ENCODE measurements at regions not wholly inside any gene's neighbourhood (a gene's known extent, or its start where the extent isn't known, plus 50 kb on each side); places are given as distances from the start of the nearest gene placed in this dataset.

- no peaks in the 10 kb centered on the region for H3K27me3 ChIP-seq (replicated peaks in 1 of 4; ENCODE audit: control insufficient read depth in 3 of 4, extremely low read depth in 1 of 4, insufficient read depth in 3 of 4, low read length in 3 of 4)
- WGBS, 2 experiments (ENCODE audit: extremely low coverage in 1 of 2, insufficient coverage in 1 of 2, insufficient read length in 1 of 2, insufficient replicate concordance in 2 of 2, low coverage in 1 of 2, low lambda C conversion rate in 2 of 2, missing lambda C conversion rate in 1 of 2): 80% methylated on average over 6 of the region's 6 CpGs; no CpG with 5 or more reads in 1 of the 2 experiments
- no peak for FAIRE-seq
Measured at GRCh38 chr18:40018266-40018665, 1936.8 kb upstream of the PIK3C3 start.

More at GRCh38 chr18:40018266-40018665, 1936.8 kb upstream of the PIK3C3 start:
- ChIA-PET CTCF (ENCODE audit: partially characterized antibody) (interaction anchor here (0.9 to 1.1 kb wide), 3 partner anchors 12 to 52 kb away, joined by 3 to 4 read pairs (median 4); no protein-coding TSS in a partner anchor), POLR2A (ENCODE audit: partially characterized antibody) (interaction anchor here (0.6 kb wide), 1 partner anchor 435 kb away, joined by 3 read pairs; no protein-coding TSS in a partner anchor)
- Histone ChIP-seq H3K23ac (ENCODE audit: insufficient read length) (no peak overlapping the region), H3K9me3 (ENCODE audit: insufficient read depth in 2 of 2, low read depth in 1 of 2, low read length in 1 of 2) (no peaks in the 10 kb centered on the region), H2BK5ac (ENCODE audit: low read depth, low read length) (no peak overlapping the region), H2AFZ (ENCODE audit: low read length) (no peak overlapping the region), H3K79me2 (ENCODE audit: control insufficient read depth in 1 of 2, insufficient read depth in 2 of 2, low read length in 2 of 2) (no peaks in the 10 kb centered on the region), H2BK15ac (ENCODE audit: low read length) (no peak overlapping the region), H3K23me2 (ENCODE audit: low read depth, low read length) (no peaks in the 10 kb centered on the region), H3K4ac (replicated peaks; ENCODE audit: insufficient read length, low read depth, low read length) (no peak overlapping the region), H3K79me1 (ENCODE audit: low read depth, low read length) (no peaks in the 10 kb centered on the region), H2BK120ac (replicated peaks; ENCODE audit: low read depth, low read length) (no peak overlapping the region), H3K4me3 (ENCODE audit: extremely low read depth in 1 of 4, insufficient read depth in 2 of 4, low read depth in 3 of 4, low read length in 4 of 4) (no peak overlapping the region), H4K91ac (replicated peaks; ENCODE audit: insufficient read length, low read length) (no peak overlapping the region), H3K9ac (replicated peaks in 1 of 4; ENCODE audit: extremely low read depth in 1 of 4, low read depth in 3 of 4, low read length in 3 of 4) (no peak overlapping the region), H2BK12ac (ENCODE audit: low read depth, low read length) (no peak overlapping the region), H4K20me1 (replicated peaks in 1 of 2; ENCODE audit: control insufficient read depth in 1 of 2, insufficient read depth in 2 of 2, low read length in 2 of 2) (peaks cover 0 to 2% of the 10 kb centered on the region in 2 experiments), H3K56ac (replicated peaks; ENCODE audit: insufficient read length, low read depth, low read length) (no peak overlapping the region), H3K14ac (ENCODE audit: insufficient read length) (no peak overlapping the region), H4K5ac (ENCODE audit: insufficient read length, low read depth, low read length) (no peak overlapping the region), H3K4me1 (replicated peaks in 1 of 4; ENCODE audit: control insufficient read depth in 3 of 4, insufficient read depth in 4 of 4, low read length in 3 of 4) (peaks cover 0 to 12% (median 7%) of the 10 kb centered on the region in 4 experiments; a peak in 3 of 7 replicates), H3K18ac (ENCODE audit: extremely low read depth, low read length) (no peak overlapping the region), H3K4me2 (ENCODE audit: insufficient read depth in 1 of 2, low read depth in 2 of 2, low read length in 2 of 2) (no peak overlapping the region), H3K36me3 (ENCODE audit: control insufficient read depth in 2 of 4, insufficient read depth in 4 of 4, low read length in 3 of 4) (no peaks in the 10 kb centered on the region), H2BK20ac (ENCODE audit: low read length) (no peak overlapping the region), H2AK5ac (ENCODE audit: low read depth, low read length) (no peak overlapping the region), H4K8ac (ENCODE audit: extremely low read depth, insufficient read depth, low read length) (no peak overlapping the region), H3K27ac (ENCODE audit: low read depth, low read length) (no peak overlapping the region)
- no peak for TF ChIP-seq BRCA1 (IDR thresholded peaks at IDR 0.05; ENCODE audit: low read depth, low read length)
- TF ChIP-seq POLR2AphosphoS5 (IDR thresholded peaks at IDR 0.05; ENCODE audit: low read depth, low read length): no peak
- TF ChIP-seq, protein P1, sequence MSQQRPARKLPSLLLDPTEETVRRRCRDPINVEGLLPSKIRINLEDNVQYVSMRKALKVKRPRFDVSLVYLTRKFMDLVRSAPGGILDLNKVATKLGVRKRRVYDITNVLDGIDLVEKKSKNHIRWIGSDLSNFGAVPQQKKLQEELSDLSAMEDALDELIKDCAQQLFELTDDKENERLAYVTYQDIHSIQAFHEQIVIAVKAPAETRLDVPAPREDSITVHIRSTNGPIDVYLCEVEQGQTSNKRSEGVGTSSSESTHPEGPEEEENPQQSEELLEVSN (IDR thresholded peaks at IDR 0.05): no peak
- no peak for TF ChIP-seq CTBP2 (IDR thresholded peaks at IDR 0.05; ENCODE audit: borderline replicate concordance, insufficient read depth, insufficient read length, low read length)
- no peak for TF ChIP-seq SP1 (IDR thresholded peaks at IDR 0.05; ENCODE audit: low read depth, low read length)
- TF ChIP-seq GABPA (IDR thresholded peaks at IDR 0.05; ENCODE audit: borderline replicate concordance, insufficient read depth, low read length): no peak
- TF ChIP-seq RFX5 (IDR thresholded peaks at IDR 0.05; ENCODE audit: borderline replicate concordance, low read depth, low read length): no peak
- TF ChIP-seq, protein P2, sequence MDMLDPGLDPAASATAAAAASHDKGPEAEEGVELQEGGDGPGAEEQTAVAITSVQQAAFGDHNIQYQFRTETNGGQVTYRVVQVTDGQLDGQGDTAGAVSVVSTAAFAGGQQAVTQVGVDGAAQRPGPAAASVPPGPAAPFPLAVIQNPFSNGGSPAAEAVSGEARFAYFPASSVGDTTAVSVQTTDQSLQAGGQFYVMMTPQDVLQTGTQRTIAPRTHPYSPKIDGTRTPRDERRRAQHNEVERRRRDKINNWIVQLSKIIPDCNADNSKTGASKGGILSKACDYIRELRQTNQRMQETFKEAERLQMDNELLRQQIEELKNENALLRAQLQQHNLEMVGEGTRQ (IDR thresholded peaks at IDR 0.05; ENCODE audit: low read length): no peak
- no peak for TF ChIP-seq CEBPB (IDR thresholded peaks at IDR 0.05; ENCODE audit: low read depth, low read length)
- TF ChIP-seq NRF1 (IDR thresholded peaks at IDR 0.05; ENCODE audit: low read depth, low read length): no peak
- TF ChIP-seq MAX (IDR thresholded peaks at IDR 0.05): no peak
- TF ChIP-seq CHD1 (IDR thresholded peaks at IDR 0.05; ENCODE audit: low read depth, low read length): no peak
- no peak for DNase-seq (ENCODE audit: low read depth in 1 of 2, low spot score in 2 of 2)

Measured in H1 (cell line).